ENCODE measurements at regions not wholly inside any gene's neighbourhood (a gene's known extent, or its start where the extent isn't known, plus 50 kb on each side); places are given as distances from the start of the nearest gene placed in this dataset.

DNA sequence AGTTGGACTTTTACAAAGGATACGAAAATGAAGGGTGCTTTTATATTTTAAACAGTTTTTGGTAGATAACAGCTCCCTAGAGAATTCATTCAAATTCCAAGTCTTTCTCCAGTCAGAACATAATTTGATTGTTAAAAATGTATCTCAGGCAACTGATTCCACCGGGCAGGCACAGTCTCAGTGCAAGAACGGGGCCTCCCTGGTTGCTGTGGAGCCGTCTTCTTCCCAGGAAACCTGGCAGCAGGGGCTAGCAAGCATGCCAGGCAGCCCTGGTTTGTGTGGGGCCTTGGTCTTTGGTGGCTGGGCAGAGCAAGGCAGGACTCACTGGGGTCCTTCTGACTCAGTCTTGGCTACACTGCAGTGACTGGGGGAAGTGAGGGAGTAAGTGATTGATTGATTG, 143.5 kb downstream of the NXNL2 start:
- TF ChIP-seq, protein P1, sequence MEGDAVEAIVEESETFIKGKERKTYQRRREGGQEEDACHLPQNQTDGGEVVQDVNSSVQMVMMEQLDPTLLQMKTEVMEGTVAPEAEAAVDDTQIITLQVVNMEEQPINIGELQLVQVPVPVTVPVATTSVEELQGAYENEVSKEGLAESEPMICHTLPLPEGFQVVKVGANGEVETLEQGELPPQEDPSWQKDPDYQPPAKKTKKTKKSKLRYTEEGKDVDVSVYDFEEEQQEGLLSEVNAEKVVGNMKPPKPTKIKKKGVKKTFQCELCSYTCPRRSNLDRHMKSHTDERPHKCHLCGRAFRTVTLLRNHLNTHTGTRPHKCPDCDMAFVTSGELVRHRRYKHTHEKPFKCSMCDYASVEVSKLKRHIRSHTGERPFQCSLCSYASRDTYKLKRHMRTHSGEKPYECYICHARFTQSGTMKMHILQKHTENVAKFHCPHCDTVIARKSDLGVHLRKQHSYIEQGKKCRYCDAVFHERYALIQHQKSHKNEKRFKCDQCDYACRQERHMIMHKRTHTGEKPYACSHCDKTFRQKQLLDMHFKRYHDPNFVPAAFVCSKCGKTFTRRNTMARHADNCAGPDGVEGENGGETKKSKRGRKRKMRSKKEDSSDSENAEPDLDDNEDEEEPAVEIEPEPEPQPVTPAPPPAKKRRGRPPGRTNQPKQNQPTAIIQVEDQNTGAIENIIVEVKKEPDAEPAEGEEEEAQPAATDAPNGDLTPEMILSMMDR (IDR thresholded peaks at IDR 0.05), result no peak
- TF ChIP-seq POLR2A (IDR thresholded peaks at IDR 0.05; ENCODE audit: low read depth) (no peak), POLR2AphosphoS5 (IDR thresholded peaks at IDR 0.05) (no peak), EP300 (IDR thresholded peaks at IDR 0.05) (no peak)
